Esophagus muscularis mucosa (tissue), 4 donors: ENCODE measurements at regions not wholly inside any gene's neighbourhood (a gene's known extent, or its start where the extent isn't known, plus 50 kb on each side); places are given as distances from the start of the nearest gene placed in this dataset.
A peak's percentile ranks its signal among the peaks of the same experiment; 100 is the strongest.

ENCODE experiments used
- DNase-seq: peaks from one replicate; pipeline ENCODE4 v3.0.0-alpha.2; 2017; ENCODE audit errors: extremely low spot score
- H3K27ac ChIP-seq, 4 donors: fragments of 200-600 bp; sonication (generic); replicated peaks in 1 of 4; 1 replicate in 3 of 4; 2 replicates in 1 of 4; pipeline ENCODE4 v1.5.1; 2016 to 2019; ENCODE audit warnings: mild to moderate bottlenecking in 1 of 4
- H3K27me3 ChIP-seq, 4 donors: fragments of 200-600 bp; sonication (generic); one replicate each; pipeline versions ENCODE4 v1.5.1 to v1.6.0; 2016 to 2019
- H3K36me3 ChIP-seq, 4 donors: fragments of 200-600 bp; sonication (generic); one replicate each; pipeline ENCODE4 v1.5.1; 2016 to 2019
- H3K4me1 ChIP-seq, 4 donors: fragments of 200-600 bp; sonication (generic); one replicate each; pipeline ENCODE4 v1.5.1; 2016 to 2019
- H3K4me3 ChIP-seq, 4 donors: fragments of 200-600 bp; sonication (generic); 1 replicate in 2 of 4; 2 replicates in 2 of 4; pipeline ENCODE4 v1.5.1; 2016 to 2019; ENCODE audit warnings: mild to moderate bottlenecking in 4 of 4, moderate library complexity in 1 of 4
- H3K9me3 ChIP-seq, 4 donors: fragments of 200-600 bp; sonication (generic); 1 replicate in 3 of 4; 2 replicates in 1 of 4; pipeline ENCODE4 v1.5.1; 2016 to 2019
- CTCF ChIP-seq, 3 experiments: fragments of 200-600 bp in 2 of 3; fragments of 450-650 bp in 1 of 3; sonication (generic) in 2 of 3; IDR thresholded peaks; one replicate each; pipeline ENCODE4 v1.5.1; 2017 to 2019; ENCODE audit warnings: antibody characterized with exemption in 3 of 3, mild to moderate bottlenecking in 2 of 3, moderate library complexity in 1 of 3
- EP300 ChIP-seq: sonication (generic); formaldehyde crosslinking; IDR thresholded peaks from one replicate; pipeline ENCODE4 v1.6.1; 2017; ENCODE audit warnings: antibody characterized with exemption
- POLR2A ChIP-seq: fragments of 450-650 bp; IDR thresholded peaks from one replicate; pipeline ENCODE4 v1.6.1; 2017; ENCODE audit warnings: antibody characterized with exemption, moderate library complexity, mild to moderate bottlenecking, low read depth
- POLR2AphosphoS5 ChIP-seq, 2 donors: sonication (generic); formaldehyde crosslinking; IDR thresholded peaks; one replicate each; pipeline ENCODE4 v1.6.1; 2017; ENCODE audit warnings: antibody characterized with exemption in 2 of 2
- WGBS: methylation state at CpG from one replicate; pipeline ENCODE4 v1.1.5; 2018; 5-methylcytosine and 5-hydroxymethylcytosine counted together
- intact Hi-C: fragments of 100-400 bp; cut with DNase I; formaldehyde crosslinking; loops from one replicate; pipeline ENCODE4 v1.15.1; 2023

GRCh38 chr22:19639610-19640135, 74.6 kb upstream of the SEPTIN5 start:
- H3K4me3 ChIP-seq = no peak overlapping the region
- peaks cover 0 to 36% (median 0%) of the 10 kb centered on the region in 4 donors for H3K27me3 ChIP-seq
- intact Hi-C loops = loop anchor here (10.0 kb wide), 1 partner anchor 455 kb away; no protein-coding TSS in a partner anchor
- TF ChIP-seq POLR2AphosphoS5 (IDR thresholded peaks at IDR 0.05) = no peak
- no peak for TF ChIP-seq EP300
- no peak for TF ChIP-seq POLR2A
- TF ChIP-seq CTCF (IDR thresholded peaks at IDR 0.05) = no peak
- 85% methylated on average over 12 of the region's 13 CpGs for WGBS
- H3K9me3 ChIP-seq = no peaks in the 10 kb centered on the region
- no peaks in the 10 kb centered on the region for H3K36me3 ChIP-seq
- no peaks in the 10 kb centered on the region for H3K4me1 ChIP-seq
- H3K27ac ChIP-seq = no peak overlapping the region
- DNase-seq = no peak

GRCh38 chr22:19640306-19640705, 74.0 kb upstream of the SEPTIN5 start:
- no peak overlapping the region for H3K27ac ChIP-seq
- no peak overlapping the region for H3K4me3 ChIP-seq
- no peak for DNase-seq
- intact Hi-C loops = no loop called here
- H3K9me3 ChIP-seq = no peaks in the 10 kb centered on the region
- TF ChIP-seq EP300 (no peak), CTCF (IDR thresholded peaks at IDR 0.05) (no peak), POLR2A (no peak), POLR2AphosphoS5 (IDR thresholded peaks at IDR 0.05) (no peak)
- peaks cover 0 to 42% (median 0%) of the 10 kb centered on the region in 4 donors for H3K27me3 ChIP-seq
- H3K4me1 ChIP-seq = no peaks in the 10 kb centered on the region
- no peaks in the 10 kb centered on the region for H3K36me3 ChIP-seq
- WGBS = 89% methylated on average over 4 of the region's 4 CpGs

- DNase-seq = no peak
- WGBS = 53% methylated on average over 15 of the region's 25 CpGs
- peaks cover 0 to 3% (median under 1%) of the 10 kb centered on the region in 4 donors for H3K9me3 ChIP-seq
- TF ChIP-seq CTCF (IDR thresholded peaks at IDR 0.05) (peak in 1 of 3 experiments; percentile 21), POLR2A (no peak)
- H3K27ac ChIP-seq = no peak overlapping the region
- H3K4me1 ChIP-seq = no peaks in the 10 kb centered on the region
- H3K27me3 ChIP-seq = peaks cover 0 to 51% (median 0%) of the 10 kb centered on the region in 4 donors
- no peak overlapping the region for H3K4me3 ChIP-seq
- intact Hi-C loops = no loop called here
- no peaks in the 10 kb centered on the region for H3K36me3 ChIP-seq
These were observed 72.9 kb upstream of the SEPTIN5 start for GRCh38 chr22:19641254-19641982.

GRCh38 chr22:19641983-19642451, 72.3 kb upstream of the SEPTIN5 start:
- no peak for TF ChIP-seq CTCF (IDR thresholded peaks at IDR 0.05)
- no peak for TF ChIP-seq EP300
- no peak for TF ChIP-seq POLR2AphosphoS5 (IDR thresholded peaks at IDR 0.05)
- Histone ChIP-seq H3K4me3 (no peak overlapping the region), H3K9me3 (peaks cover 0 to 9% (median 4%) of the 10 kb centered on the region in 4 donors), H3K27me3 (peaks cover 0 to 57% (median 0%) of the 10 kb centered on the region in 4 donors), H3K4me1 (no peaks in the 10 kb centered on the region), H3K36me3 (no peaks in the 10 kb centered on the region), H3K27ac (no peak overlapping the region)
- 80% methylated on average over 15 of the region's 18 CpGs for WGBS
- no peak for DNase-seq
- intact Hi-C loops = no loop called here
